B cell (primary cell): ENCODE measurements at regions not wholly inside any gene's neighbourhood (a gene's known extent, or its start where the extent isn't known, plus 50 kb on each side); places are given as distances from the start of the nearest gene placed in this dataset.

Source experiments
- ATAC-seq: fragments of 200-7000 bp; cut with Tn5 transposase; one replicate; pipeline ENCODE4 v1.10.0; 2021; ENCODE audit warnings: low read depth, mild to moderate bottlenecking, moderate number of reproducible peaks, moderate library complexity
- CTCF ChIA-PET: fragments of 350-600 bp; sonication (Branson Sonifier 250); formaldehyde crosslinking; loops from one replicate; lab custom pipeline; 2021; ENCODE audit warnings: antibody characterized with exemption, inconsistent platforms; lab: Charles Lee
- POLR2A ChIA-PET: fragments of 350-600 bp; sonication (Branson Sonifier 250); formaldehyde crosslinking; loops from one replicate; lab custom pipeline; 2021; ENCODE audit warnings: antibody characterized with exemption; lab: Charles Lee
- DNase-seq: peaks from one replicate; pipeline ENCODE4 v3.0.0; 2013
- H2AFZ ChIP-seq: 2 replicates; pipeline ENCODE4 v1.6.1; 2012; ENCODE audit warnings: mild to moderate bottlenecking, low read depth, low read length; ENCODE audit not compliant: insufficient read depth, poor library complexity, severe bottlenecking
- H3K27ac ChIP-seq, 2 donors: 1 replicate in 1 of 2; 2 replicates in 1 of 2; pipeline ENCODE4 v1.5.1; 2012 to 2013; ENCODE audit warnings: low read length in 2 of 2, mild to moderate bottlenecking in 2 of 2, moderate library complexity in 1 of 2
- H3K27me3 ChIP-seq, 4 experiments: fragments of 200-600 bp in 1 of 4; sonication (generic) in 1 of 4; replicated peaks in 1 of 4; 1 replicate in 2 of 4; 2 replicates in 2 of 4; pipeline versions ENCODE4 v1.6.1 to v1.7.0; 2013 to 2016; ENCODE audit warnings: low read length in 3 of 4, mild to moderate bottlenecking in 2 of 4, mixed read lengths in 1 of 4, moderate library complexity in 1 of 4; ENCODE audit not compliant: insufficient read depth in 4 of 4, control insufficient read depth in 3 of 4; ENCODE audit errors: control extremely low read depth in 1 of 4
- H3K36me3 ChIP-seq, 2 experiments: replicated peaks in 1 of 2; 1 replicate in 1 of 2; 2 replicates in 1 of 2; pipeline versions ENCODE4 v1.6.1 to v1.7.1; 2013; ENCODE audit warnings: low read length in 1 of 2; ENCODE audit not compliant: insufficient read depth in 2 of 2, control insufficient read depth in 1 of 2; ENCODE audit errors: control extremely low read depth in 1 of 2, extremely low read depth in 1 of 2
- H3K4me1 ChIP-seq, 2 donors: fragments of 200-600 bp in 1 of 2; sonication (generic) in 1 of 2; 1 replicate in 1 of 2; 2 replicates in 1 of 2; pipeline versions ENCODE4 v1.5.1 to v1.6.1; 2013 to 2017; ENCODE audit warnings: low read length in 2 of 2; ENCODE audit not compliant: control insufficient read depth in 2 of 2, insufficient read depth in 2 of 2
- H3K4me2 ChIP-seq: replicated peaks from 2 replicates; pipeline ENCODE3; 2012; ENCODE audit warnings: mild to moderate bottlenecking, low read depth, low read length; ENCODE audit not compliant: poor library complexity, severe bottlenecking
- H3K4me3 ChIP-seq, 5 experiments: fragments of 200-600 bp in 1 of 5; sonication (generic) in 1 of 5; 1 replicate in 3 of 5; 2 replicates in 2 of 5; pipeline versions ENCODE4 v1.5.1 to v1.7.0; 2011 to 2016; ENCODE audit warnings: low read length in 4 of 5, mild to moderate bottlenecking in 4 of 5, low read depth in 2 of 5, control low read depth in 1 of 5, moderate library complexity in 1 of 5; ENCODE audit not compliant: insufficient read depth in 1 of 5; ENCODE audit errors: control extremely low read depth in 1 of 5, extremely low read depth in 1 of 5
- H3K79me2 ChIP-seq: fragments of 200-600 bp; sonication (generic); one replicate; pipeline ENCODE4 v1.6.0; 2016; ENCODE audit warnings: low read length; ENCODE audit not compliant: control insufficient read depth, insufficient read depth
- H3K9ac ChIP-seq: fragments of 200-600 bp; sonication (generic); 2 replicates; pipeline ENCODE4 v1.6.1; 2017; ENCODE audit warnings: mild to moderate bottlenecking, low read length, moderate library complexity
- H3K9me3 ChIP-seq, 3 donors: one replicate each; pipeline versions ENCODE4 v1.6.1 to v1.7.1; 2013; ENCODE audit warnings: low read length in 2 of 3; ENCODE audit not compliant: control insufficient read depth in 2 of 3, insufficient read depth in 1 of 3; ENCODE audit errors: control extremely low read depth in 1 of 3
- H4K20me1 ChIP-seq: 2 replicates; pipeline ENCODE4 v1.6.0; 2012; ENCODE audit warnings: mild to moderate bottlenecking, low read length; ENCODE audit not compliant: insufficient read depth, control insufficient read depth, poor library complexity, severe bottlenecking
- H3K27ac Mint-ChIP-seq: one replicate; pipeline ENCODE4 v1.8.0; 2021; ENCODE audit warnings: mixed read lengths
- H3K27me3 Mint-ChIP-seq: one replicate; pipeline ENCODE4 v1.8.0; 2021; ENCODE audit warnings: mixed read lengths
- H3K4me1 Mint-ChIP-seq: one replicate; pipeline ENCODE4 v1.8.0; 2021; ENCODE audit warnings: mixed read lengths
- H3K4me3 Mint-ChIP-seq: one replicate; pipeline ENCODE4 v1.8.0; 2021; ENCODE audit warnings: mixed read lengths
- H3K9me3 Mint-ChIP-seq: one replicate; pipeline ENCODE4 v1.8.0; 2022; ENCODE audit warnings: mixed read lengths; ENCODE audit not compliant: insufficient read depth
- EZH2 ChIP-seq: IDR thresholded peaks from 2 replicates; pipeline ENCODE4 v1.6.1; 2012; ENCODE audit warnings: borderline replicate concordance, low read depth, mild to moderate bottlenecking, moderate library complexity, low read length; ENCODE audit not compliant: insufficient read depth, poor library complexity, severe bottlenecking
- WGBS: methylation state at CpG from one replicate; pipeline ENCODE4 v1.1.5; 2013; ENCODE audit warnings: missing lambda C conversion rate; ENCODE audit not compliant: insufficient coverage; 5-methylcytosine and 5-hydroxymethylcytosine counted together
- intact Hi-C: fragments of 100-400 bp; cut with micrococcal nuclease; formaldehyde crosslinking; loops from one replicate; pipeline ENCODE4 v1.10.0; 2022
- TF ChIP-seq, protein P1 (sequence below): fragments of 200-600 bp; IDR thresholded peaks from one replicate; pipeline ENCODE4 v1.8.0; 2022; ENCODE audit warnings: antibody characterized with exemption, mild to moderate bottlenecking

DNA sequence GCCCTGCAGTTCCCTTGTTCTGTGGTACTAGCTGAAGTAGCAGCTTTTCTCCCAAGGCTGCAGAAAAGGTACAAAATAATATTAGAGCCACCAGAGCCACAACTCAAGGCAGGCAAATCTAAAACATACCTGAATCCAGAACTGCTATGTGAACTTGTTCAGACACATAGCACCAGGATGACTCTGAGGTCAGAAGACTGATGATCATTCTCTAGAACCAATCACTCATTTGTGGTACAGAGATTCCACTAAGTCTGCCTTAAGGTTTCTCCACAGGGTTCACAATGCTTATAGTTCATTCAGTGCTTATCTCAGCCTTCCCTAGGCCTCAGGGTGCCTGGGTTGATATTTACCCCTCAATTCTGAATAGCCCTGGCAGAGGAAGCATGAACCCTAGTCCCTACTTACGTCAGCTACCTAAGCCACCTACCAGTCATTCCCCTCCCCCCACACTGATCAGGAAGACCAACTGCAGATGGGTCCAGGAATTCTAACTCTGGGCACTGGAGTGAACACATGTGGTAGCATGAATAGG, 140.9 kb upstream of the MOCS1 start:
- no peaks in the 10 kb centered on the region for H4K20me1 ChIP-seq
- H3K27me3 ChIP-seq = peaks cover 0 to 5% (median 2%) of the 10 kb centered on the region in 4 experiments
- POLR2A ChIA-PET = no interaction called here
- DNase-seq (no peak), ATAC-seq (no peak)
- Mint-ChIP-seq H3K27ac (no peak overlapping the region), H3K4me1 (no peaks in the 10 kb centered on the region), H3K27me3 (peaks cover 24% of the 10 kb centered on the region), H3K4me3 (no peak overlapping the region), H3K9me3 (no peaks in the 10 kb centered on the region)
- no peak for TF ChIP-seq EZH2
- TF ChIP-seq, protein P1, sequence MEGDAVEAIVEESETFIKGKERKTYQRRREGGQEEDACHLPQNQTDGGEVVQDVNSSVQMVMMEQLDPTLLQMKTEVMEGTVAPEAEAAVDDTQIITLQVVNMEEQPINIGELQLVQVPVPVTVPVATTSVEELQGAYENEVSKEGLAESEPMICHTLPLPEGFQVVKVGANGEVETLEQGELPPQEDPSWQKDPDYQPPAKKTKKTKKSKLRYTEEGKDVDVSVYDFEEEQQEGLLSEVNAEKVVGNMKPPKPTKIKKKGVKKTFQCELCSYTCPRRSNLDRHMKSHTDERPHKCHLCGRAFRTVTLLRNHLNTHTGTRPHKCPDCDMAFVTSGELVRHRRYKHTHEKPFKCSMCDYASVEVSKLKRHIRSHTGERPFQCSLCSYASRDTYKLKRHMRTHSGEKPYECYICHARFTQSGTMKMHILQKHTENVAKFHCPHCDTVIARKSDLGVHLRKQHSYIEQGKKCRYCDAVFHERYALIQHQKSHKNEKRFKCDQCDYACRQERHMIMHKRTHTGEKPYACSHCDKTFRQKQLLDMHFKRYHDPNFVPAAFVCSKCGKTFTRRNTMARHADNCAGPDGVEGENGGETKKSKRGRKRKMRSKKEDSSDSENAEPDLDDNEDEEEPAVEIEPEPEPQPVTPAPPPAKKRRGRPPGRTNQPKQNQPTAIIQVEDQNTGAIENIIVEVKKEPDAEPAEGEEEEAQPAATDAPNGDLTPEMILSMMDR = no peak
- H3K4me3 ChIP-seq = no peak overlapping the region
- H3K36me3 ChIP-seq = no peaks in the 10 kb centered on the region
- H3K79me2 ChIP-seq = no peaks in the 10 kb centered on the region
- no CpG with 5 or more reads among the region's 1 CpG for WGBS
- H2AFZ ChIP-seq = no peak overlapping the region
- no peaks in the 10 kb centered on the region for H3K9me3 ChIP-seq
- CTCF ChIA-PET = no interaction called here
- intact Hi-C loops = no loop called here
- no peak overlapping the region for H3K9ac ChIP-seq
- H3K4me1 ChIP-seq = no peaks in the 10 kb centered on the region
- no peak overlapping the region for H3K4me2 ChIP-seq
- no peak overlapping the region for H3K27ac ChIP-seq

DNA sequence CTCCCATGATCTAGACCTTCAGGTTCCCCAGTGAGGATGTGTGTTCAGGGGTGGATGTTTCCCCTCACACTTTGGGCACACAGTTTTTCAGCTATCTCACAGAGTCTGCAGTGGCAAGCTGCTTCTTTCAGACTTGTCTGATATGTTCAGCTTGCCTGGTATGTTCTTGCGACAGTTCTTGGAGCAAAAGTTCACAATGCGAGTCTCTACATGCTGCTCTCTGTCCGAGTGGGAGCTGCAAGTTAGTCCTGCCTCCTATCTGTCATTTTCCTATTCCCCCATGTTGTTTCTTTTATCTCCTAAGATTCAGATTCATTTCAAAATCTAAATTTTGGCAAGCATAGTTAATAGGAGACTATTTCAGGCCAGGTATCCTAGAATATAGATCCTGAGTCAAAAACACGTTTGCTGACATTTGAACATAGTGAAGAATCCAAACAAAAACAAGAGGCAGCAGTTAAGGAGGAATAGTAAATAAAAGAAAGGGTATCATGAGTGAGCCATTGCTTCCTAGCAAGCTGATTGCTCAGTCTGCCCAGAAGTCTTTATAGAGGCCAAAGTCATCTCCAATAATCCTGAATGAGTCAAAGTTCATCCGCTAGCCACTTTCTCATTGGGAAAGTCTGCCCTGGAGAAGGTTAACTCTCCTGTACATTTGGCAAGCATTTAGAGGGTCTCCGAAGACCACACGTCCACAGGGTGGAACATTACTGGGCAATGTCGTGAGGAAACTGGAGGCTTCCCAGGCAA, 140.2 kb upstream of the MOCS1 start:
- no peak for ATAC-seq
- Histone ChIP-seq H3K4me3 (no peak overlapping the region), H3K36me3 (no peaks in the 10 kb centered on the region), H3K27ac (no peak overlapping the region), H3K4me1 (no peaks in the 10 kb centered on the region), H3K27me3 (peaks cover 0 to 5% (median 2%) of the 10 kb centered on the region in 4 experiments), H4K20me1 (no peaks in the 10 kb centered on the region), H2AFZ (no peak overlapping the region), H3K4me2 (no peak overlapping the region), H3K79me2 (no peaks in the 10 kb centered on the region), H3K9me3 (no peaks in the 10 kb centered on the region), H3K9ac (no peak overlapping the region)
- Mint-ChIP-seq H3K9me3 (no peaks in the 10 kb centered on the region), H3K4me3 (no peak overlapping the region), H3K27ac (no peak overlapping the region), H3K27me3 (peaks cover 24% of the 10 kb centered on the region), H3K4me1 (no peaks in the 10 kb centered on the region)
- POLR2A ChIA-PET = no interaction called here
- WGBS = 91% methylated on average over 7 of the region's 8 CpGs
- DNase-seq = no peak
- intact Hi-C loops = no loop called here
- CTCF ChIA-PET = no interaction called here
- TF ChIP-seq, protein P1 = no peak
- TF ChIP-seq EZH2 = no peak
